ENCODE measurements at regions not wholly inside any gene's neighbourhood (a gene's known extent, or its start where the extent isn't known, plus 50 kb on each side); places are given as distances from the start of the nearest gene placed in this dataset.

- TF ChIP-seq EP300 (IDR thresholded peaks at IDR 0.05) (no peak), POLR2A (IDR thresholded peaks at IDR 0.05) (no peak)
- TF ChIP-seq, protein P1, sequence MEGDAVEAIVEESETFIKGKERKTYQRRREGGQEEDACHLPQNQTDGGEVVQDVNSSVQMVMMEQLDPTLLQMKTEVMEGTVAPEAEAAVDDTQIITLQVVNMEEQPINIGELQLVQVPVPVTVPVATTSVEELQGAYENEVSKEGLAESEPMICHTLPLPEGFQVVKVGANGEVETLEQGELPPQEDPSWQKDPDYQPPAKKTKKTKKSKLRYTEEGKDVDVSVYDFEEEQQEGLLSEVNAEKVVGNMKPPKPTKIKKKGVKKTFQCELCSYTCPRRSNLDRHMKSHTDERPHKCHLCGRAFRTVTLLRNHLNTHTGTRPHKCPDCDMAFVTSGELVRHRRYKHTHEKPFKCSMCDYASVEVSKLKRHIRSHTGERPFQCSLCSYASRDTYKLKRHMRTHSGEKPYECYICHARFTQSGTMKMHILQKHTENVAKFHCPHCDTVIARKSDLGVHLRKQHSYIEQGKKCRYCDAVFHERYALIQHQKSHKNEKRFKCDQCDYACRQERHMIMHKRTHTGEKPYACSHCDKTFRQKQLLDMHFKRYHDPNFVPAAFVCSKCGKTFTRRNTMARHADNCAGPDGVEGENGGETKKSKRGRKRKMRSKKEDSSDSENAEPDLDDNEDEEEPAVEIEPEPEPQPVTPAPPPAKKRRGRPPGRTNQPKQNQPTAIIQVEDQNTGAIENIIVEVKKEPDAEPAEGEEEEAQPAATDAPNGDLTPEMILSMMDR (IDR thresholded peaks at IDR 0.05), result no peak
These were observed 363.8 kb downstream of the SEMA3D start for GRCh38 chr7:84822941-84823510.

Data from tibial nerve (tissue), 4 donors.